NCI-H524 treated with DMSO at 0.1 percent for 48 hours (cell line): ENCODE measurements at regions not wholly inside any gene's neighbourhood (a gene's known extent, or its start where the extent isn't known, plus 50 kb on each side); places are given as distances from the start of the nearest gene placed in this dataset.

Source experiments
- DNase-seq: peaks from one replicate; lab custom pipeline; 2025; lab: John Stamatoyannopoulos, UW

DNA sequence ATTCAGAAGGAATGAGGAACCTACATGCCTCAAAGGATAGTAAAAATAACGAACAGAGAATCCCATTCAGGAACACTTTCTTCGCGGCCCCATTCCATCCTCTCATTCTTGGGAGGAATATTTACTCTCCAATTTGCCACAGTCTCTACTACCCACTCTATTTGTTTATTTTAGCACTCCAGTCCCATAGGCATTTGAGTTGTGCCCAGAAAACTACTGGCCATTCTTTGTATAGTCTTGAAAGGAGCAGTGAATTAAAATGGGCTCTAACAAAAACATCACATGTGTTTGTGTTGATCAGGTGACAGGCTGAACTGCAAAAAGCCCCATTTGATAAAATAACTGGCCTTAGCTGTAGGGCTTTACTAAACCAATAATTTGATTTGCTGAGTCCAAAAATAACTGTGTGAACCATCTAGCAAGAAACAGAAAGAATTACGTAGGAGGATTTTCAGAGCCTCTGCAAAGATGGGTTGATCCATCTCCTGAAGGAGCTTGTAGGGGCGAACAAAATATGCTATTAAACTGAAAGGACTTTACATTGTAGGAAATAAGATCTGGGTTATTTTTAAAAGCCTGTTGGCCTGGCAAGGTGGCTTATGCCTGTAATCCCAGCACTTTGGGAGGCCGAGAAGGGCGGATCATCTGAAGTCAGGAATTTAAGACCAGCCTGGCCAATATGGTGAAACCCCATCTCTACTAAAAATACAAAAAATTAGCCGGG lies 142.3 kb upstream of the CPNE8 start:
- DNase-seq: no peak

GRCh38 chr12:39044754-39045153 lies 139.4 kb upstream of the CPNE8 start:
- no peak for DNase-seq

- no peak for DNase-seq
These were observed 138.0 kb upstream of the CPNE8 start for GRCh38 chr12:39043424-39043822.

DNA sequence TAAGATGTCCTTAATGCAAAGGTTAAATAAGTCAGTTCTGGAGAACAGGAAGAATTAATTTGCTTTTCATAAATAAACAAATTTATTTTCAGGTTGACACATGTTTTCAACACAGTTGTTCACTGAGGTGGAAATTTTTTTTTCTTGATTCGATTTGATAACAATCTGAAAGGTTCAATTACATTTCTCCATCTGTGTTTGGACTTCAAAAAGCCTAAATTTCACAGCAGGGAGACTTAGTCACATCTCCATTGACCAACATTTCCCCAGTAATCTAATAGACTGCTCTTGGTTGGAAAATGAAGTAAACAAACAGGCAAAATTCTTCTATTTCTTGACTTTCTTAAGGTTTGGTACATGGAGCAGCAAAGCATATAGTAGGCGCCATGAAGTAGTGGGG lies 134.9 kb upstream of the CPNE8 start:
- DNase-seq: no peak

DNA sequence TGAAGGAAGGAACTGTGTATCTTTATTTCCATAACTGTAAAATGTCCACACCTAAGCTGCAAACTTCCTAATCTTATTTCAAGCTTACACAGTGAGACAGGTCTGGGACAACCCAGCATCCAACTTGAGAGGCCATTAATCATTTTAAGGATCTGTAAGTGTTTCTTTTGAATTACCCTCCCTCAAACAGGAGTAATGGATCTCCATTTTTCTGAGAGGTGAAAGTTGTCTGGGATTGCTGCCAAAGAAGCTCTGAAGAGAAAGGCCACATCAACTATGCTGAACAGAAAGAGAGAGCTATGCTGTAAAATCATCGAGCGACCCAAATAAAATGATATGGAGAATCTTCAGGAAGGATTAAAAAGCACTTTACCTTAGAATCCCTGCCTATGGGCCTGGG lies 131.7 kb upstream of the CPNE8 start:
- DNase-seq: peak; percentile 76

- DNase-seq: no peak
These were observed 130.7 kb upstream of the CPNE8 start for GRCh38 chr12:39036105-39036504.

- no peak for DNase-seq
These were observed 128.4 kb upstream of the CPNE8 start for GRCh38 chr12:39033782-39034181.

DNA sequence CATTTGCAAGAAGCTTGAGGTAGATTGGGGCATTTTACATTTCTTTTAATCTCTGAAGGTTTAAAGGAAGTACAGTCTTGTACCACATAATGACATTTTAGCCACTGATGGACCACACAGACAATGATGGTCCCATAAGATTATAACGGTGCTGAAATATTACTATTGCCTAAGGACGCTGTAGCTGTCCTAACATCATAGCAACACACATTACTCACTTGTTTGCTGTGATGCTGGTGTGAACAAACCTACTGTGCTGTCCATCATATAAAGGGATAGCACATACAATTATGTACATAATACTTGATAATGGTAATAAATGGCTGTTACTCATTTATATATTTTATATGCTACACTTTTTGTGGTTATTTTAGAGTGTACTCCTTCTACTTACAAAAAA lies 127.1 kb upstream of the CPNE8 start:
- no peak for DNase-seq

GRCh38 chr12:39032034-39032433 lies 126.6 kb upstream of the CPNE8 start:
- DNase-seq: no peak

GRCh38 chr12:39028382-39028781 lies 123.0 kb upstream of the CPNE8 start:
- DNase-seq: no peak

GRCh38 chr12:39012870-39013269 lies 107.5 kb upstream of the CPNE8 start:
- no peak for DNase-seq

DNA sequence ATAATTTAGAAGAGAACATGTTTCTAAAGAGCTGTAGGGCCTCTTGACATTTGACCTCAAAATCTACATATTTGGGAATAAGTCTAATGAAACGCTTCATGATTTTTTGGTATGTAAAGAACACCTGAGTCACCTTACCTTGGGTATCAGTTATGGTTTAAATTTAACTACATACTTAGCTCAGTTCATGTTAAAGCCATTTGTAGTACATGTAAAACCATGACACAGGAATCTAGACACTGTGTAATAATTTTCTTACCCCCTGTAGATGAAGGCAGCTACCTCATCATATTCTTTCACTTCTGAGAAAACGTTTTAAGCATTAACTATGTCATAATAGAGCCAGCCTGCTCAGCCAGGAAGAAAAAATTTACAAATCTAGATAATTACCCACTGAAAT lies 105.8 kb upstream of the CPNE8 start:
- no peak for DNase-seq

DNA sequence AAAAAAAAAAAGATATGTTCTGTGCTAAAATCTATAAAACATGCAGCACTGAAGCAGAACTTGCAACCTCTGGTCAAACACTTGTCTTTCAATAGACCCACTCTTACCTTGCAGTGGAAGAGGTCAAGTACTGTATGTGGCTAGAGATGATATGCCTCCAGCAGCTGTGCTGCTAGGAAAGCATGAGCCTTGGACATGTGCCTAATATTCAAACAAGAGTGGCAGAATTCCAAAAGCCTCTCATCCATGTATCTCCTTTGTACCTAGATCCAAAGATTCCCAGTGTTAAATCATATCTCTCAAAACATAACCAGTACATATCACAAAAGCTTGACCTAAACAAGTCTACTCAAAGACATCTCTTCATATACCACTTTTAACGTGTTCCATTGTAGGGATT lies 105.0 kb upstream of the CPNE8 start:
- DNase-seq: no peak

- DNase-seq: no peak
These were observed 102.2 kb upstream of the CPNE8 start for GRCh38 chr12:39007619-39008018.

- no peak for DNase-seq
These were observed 100.9 kb upstream of the CPNE8 start for GRCh38 chr12:39006286-39006685.

GRCh38 chr12:39005671-39006070 lies 100.3 kb upstream of the CPNE8 start:
- DNase-seq: no peak

DNA sequence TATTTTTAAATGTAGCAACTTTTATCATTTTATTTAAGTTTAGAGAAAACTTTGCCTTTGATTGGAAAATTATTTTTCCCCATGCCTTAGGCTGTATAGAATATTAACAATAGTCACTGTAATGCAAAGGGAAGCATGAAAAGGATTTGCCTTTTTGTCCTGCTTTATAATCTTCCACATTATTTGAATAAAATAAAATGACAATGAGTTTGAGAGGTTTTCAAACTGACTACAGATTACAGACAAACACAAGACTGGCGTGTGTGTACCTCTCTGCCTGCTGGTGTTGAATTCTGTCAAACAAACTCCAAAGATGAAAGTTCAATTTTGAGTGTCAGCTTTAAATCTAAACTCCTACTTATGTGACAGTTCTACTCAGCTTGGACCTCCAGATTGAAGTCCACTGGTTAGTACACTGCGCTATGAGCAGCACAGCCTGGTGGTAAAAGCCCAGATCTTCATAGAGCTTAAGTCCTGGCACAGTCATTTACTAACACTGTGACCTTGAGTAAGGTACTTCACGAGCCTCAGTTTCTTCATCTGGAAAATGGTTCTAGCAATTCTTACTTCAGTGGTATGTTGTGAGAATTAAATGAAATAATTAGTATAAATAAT lies 98.3 kb upstream of the CPNE8 start:
- no peak for DNase-seq

DNA sequence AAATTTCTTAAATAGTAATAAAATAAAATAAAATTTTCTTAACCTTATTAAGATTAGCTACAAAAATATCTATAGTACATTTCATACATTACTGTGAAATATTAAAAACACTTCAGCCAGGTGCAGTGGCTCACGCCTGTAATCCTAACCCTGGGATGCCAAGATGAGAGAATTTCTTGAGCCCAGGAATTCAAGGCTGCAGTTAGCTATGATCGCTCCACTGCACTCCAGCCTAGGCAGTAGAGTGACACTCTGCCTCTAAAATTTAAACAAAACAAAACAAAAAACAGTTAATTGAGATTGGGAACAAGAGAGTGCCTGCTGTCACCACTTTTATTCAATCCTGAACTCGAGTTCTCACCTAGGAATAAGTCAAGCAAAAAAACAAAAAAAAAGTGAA lies 95.0 kb upstream of the CPNE8 start:
- DNase-seq: no peak

GRCh38 chr12:38998887-38999482 lies 93.6 kb upstream of the CPNE8 start:
- DNase-seq: no peak

DNA sequence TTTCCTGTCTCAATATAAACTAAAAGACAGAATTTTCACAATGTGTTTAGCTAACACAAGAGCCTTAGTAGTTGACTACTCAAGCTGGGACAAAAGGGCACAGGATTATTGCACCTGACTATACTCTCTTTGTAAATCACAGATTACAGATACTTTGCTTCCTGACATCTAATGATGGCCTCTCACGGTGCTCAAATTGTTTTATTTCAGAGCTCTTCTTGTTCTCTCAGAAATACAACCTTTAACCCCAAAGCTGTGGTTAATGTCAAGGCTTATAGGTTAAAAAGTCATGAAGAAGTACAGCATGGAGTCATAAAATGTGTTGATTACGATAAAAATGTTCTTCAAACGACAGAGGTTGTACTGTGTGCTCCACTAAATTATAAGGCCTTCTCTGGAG lies 89.9 kb upstream of the CPNE8 start:
- no peak for DNase-seq

GRCh38 chr12:38985961-38986360 lies 80.6 kb upstream of the CPNE8 start:
- no peak for DNase-seq

DNA sequence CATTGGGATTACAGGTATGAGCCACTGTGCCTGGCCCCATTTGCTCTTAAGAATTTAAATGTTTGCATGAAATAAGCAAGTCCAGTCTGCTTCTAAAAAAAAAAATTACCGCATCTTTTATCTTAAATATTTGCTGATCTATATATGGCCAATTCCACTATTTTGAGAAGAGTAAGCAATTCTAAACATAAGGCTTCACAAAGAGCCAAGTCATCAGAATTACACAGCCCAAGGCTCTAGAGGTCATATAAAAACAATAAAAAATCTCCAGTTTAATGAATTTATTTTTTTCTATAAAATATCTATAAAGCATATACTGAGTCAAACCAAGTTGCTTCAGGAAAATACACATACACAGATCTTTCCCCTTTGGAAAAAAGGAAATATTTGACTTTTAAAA lies 79.0 kb upstream of the CPNE8 start:
- no peak for DNase-seq

- no peak for DNase-seq
These were observed 77.8 kb upstream of the CPNE8 start for GRCh38 chr12:38983117-38983571.

GRCh38 chr12:38977132-38977531 lies 71.7 kb upstream of the CPNE8 start:
- no peak for DNase-seq
